ENCODE measurements at regions not wholly inside any gene's neighbourhood (a gene's known extent, or its start where the extent isn't known, plus 50 kb on each side); places are given as distances from the start of the nearest gene placed in this dataset.
"Not testable (repeated sequence)": the region's sequence is repeated elsewhere in the genome, so short reads cannot be mapped to it uniquely, and the experiment has no call there.

GRCh38 chr12:131632652-131633023 lies 78.3 kb upstream of the SFSWAP start:
- DNase-seq (ENCODE audit: low read depth) = not testable (repeated sequence)

GRCh38 chr12:131633610-131634009 lies 77.3 kb upstream of the SFSWAP start:
- not testable (repeated sequence) for DNase-seq (ENCODE audit: low read depth)

GRCh38 chr12:131634037-131634436 lies 76.9 kb upstream of the SFSWAP start:
- no peak for DNase-seq (ENCODE audit: low read depth)

- DNase-seq (ENCODE audit: low read depth) = not testable (repeated sequence)
These were observed 75.9 kb upstream of the SFSWAP start for GRCh38 chr12:131635012-131635411.

DNA sequence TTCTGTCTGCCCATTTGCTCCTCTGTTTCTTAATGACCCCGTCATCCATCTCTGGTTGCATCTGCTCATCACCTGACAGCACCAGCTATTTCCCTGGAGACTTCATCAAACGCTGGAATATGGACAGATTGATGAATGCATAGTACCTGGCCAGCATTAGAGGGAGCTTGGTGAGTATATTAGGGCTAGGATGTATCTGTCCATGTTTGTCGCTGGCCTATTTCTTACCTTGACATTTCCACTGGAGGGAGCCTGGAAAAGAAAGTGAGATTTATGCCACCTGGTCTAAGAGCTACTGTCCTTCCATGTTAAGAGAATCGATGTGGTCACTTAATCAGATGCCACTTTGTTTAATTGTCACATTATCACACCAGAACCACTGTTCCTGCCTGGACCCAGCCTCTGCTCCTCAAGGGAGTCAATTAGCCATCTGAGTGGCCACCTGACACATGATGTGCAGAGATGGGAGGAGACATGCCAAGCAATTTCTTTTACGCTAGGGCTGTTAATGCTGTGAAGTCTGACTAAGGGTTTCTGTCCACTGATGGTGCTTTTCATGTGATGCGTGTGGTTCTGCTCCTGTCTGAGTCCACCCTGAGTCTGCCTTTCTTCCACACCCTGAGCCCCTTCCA lies 75.3 kb upstream of the SFSWAP start:
- DNase-seq (ENCODE audit: low read depth) = no peak

DNA sequence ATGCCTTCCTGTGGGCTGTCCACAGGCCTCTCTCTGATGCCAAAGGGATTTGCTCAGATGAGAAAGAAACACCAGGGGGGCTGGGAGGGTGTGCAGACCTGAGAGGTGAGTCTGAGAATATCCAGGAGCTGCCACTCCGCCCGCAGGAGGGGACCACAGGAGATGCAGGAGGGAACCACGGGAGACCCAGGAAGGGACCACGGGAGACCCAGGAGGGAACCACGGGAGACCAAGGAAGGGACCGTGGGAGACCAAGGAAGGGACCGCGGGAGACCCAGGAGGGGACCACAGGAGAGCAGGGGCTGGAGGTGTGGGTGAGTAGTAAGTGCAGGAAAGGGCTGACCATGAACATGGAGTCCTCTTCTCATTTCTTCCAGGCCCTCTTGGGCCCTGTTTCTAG lies 74.6 kb upstream of the SFSWAP start:
- DNase-seq (ENCODE audit: low read depth) = no peak

GRCh38 chr12:131636940-131637750 lies 73.7 kb upstream of the SFSWAP start:
- no peak for DNase-seq (ENCODE audit: low read depth)

DNA sequence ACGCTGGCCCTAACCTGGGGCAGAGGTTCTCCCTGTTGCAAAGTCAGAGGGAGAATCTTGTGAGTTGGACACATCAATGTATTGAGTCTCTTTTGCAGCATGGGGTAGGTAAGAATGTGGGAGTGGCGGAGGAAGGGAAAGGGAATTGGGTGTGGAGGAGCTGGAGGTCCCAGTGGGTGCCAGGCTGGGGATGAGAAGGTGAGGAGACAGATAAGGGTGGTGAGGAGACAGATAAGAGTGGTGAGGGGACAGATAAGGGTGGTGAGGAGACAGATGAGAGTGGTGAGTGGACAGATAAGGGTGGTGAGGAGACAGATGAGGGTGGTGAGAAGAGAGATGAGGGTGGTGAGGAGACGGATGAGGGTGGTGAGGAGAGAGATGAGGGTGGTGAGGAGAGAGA lies 72.9 kb upstream of the SFSWAP start:
- no peak for DNase-seq (ENCODE audit: low read depth)

DNA sequence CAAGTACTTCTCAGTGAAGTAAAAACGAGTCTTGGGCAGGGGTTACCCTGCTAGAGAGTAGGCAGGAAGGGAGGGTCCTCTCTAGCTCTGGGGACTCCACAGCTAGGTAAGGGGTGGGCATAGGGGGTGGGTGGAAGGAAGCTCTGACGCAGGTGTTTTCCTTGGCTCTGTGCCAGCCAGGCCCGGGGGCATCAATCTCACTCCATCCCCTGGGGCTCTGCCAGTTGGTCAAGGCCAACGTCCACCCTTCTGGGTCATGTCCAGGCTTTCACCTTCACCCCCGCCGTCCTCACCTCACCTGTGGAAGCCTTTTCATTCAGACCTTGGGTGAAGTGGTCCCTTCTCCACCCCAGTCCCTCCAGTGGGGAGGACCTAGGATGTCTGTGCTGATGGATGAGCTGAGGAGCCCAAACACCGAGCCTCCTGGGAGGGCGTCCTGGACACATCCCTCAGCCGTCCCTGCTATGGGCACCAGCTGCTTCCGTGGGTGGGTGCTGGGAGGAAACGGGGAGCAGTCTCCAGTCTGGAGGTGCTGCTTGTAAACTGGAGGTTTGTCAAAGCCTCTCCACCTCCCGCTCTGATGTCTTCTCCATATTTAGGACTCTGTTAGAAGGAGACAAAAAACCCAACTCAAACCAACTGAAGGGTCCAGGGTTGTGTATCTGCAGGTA lies 71.5 kb upstream of the SFSWAP start:
- DNase-seq (ENCODE audit: low read depth) = no peak

- no peak for DNase-seq (ENCODE audit: low read depth)
These were observed 70.4 kb upstream of the SFSWAP start for GRCh38 chr12:131640525-131640924.

GRCh38 chr12:131641315-131641714 lies 69.6 kb upstream of the SFSWAP start:
- no peak for DNase-seq (ENCODE audit: low read depth)

DNA sequence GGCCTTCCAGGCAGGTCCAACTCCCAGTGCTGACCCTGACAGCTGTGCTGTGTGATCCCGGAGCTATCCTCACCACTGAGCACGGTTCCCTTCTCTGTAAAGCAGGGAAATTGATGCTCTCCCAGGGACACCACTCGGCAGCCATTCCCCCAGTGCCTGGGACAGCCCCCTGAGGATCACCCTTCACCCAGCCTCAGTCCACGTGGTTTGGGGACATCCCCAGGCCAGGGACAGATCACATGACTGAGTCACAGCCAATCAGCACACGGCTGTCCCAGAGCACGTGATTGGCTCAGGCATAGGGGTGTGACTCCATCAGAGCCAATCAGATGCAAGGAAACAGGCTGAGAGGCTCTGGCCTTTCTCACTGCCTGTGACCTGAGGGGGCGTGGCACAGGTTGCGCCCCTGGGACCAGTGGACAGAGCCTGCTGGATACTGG lies 68.8 kb upstream of the SFSWAP start:
- DNase-seq (ENCODE audit: low read depth) = no peak

DNA sequence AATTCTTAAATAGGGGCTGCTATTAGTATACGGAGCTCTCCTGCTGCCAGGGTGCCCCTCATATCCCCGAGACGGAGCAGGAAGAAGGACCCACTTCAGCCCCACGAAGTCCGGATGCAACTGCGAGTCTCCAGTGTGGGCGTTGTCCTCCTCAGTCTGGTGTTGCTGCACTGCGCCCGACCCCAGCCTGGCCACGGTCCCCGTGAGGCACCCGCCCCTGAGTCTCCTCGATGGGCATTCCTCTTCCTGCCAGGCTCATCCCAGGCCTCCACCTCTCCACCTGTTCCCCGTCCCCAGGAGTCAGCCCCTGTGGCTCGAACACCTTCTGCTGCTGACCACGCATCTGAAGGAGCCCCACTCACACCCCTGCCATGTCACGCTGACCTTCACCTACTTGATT lies 68.1 kb upstream of the SFSWAP start:
- no peak for DNase-seq (ENCODE audit: low read depth)

DNA sequence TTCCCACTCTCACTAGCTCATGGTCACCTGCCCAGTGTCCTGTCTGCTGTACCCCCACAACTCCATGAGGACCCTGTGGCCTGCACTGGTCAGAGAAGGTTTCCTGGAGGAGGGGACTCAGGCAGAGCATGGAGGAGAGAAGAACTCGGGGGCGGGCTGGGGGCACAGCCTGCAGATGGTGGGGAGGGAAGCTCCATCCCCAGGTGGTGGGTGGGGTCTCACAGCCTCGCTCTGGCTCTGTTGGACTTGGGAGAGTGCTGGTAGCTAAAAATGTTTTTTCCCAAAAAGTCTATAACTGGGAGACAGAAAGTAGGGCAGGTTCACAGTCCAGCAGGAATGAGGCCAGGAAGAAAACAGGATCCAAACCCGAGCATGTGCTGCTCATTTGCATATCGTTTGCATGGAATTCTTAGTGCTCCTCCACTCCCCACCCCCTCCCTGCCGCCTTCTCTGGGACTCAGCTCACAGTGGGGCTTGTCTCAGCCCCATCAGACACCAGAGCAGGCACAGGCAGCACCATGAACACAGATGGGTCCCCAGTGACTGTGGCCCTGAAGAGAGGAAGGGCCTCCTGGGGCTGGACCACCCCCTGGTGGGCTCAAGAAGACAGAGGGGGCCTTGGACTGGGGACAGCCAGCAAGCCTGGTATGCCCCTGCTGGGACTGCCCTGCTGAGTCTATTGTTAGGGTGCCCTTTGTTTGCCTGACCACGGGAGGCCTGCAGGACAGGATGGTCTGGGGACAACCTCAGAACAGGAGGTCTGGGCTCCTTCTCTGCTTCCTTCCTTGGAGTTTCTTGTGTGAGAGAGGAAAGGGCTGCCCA lies 67.0 kb upstream of the SFSWAP start:
- no peak for DNase-seq (ENCODE audit: low read depth)

DNA sequence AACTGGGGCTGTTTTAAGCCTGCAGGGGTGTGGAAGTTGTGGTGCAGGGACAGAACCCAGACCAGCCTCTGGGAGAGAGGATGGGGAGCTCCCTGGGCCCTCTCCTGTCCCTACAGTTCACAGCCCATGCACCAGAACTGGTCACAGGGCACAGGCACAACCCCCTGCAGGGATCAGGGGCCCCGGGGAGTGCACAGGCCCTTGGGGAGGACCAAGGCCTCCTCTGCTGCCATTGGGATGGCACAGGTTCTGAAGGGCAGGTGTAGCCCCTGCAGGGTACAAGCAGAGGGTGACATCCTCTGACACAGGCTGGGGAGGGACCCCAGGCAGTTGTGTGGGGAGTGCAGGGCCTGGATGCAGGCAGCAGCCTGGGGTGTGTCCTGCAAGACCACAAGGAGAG lies 66.4 kb upstream of the SFSWAP start:
- DNase-seq (ENCODE audit: low read depth) = no peak

DNA sequence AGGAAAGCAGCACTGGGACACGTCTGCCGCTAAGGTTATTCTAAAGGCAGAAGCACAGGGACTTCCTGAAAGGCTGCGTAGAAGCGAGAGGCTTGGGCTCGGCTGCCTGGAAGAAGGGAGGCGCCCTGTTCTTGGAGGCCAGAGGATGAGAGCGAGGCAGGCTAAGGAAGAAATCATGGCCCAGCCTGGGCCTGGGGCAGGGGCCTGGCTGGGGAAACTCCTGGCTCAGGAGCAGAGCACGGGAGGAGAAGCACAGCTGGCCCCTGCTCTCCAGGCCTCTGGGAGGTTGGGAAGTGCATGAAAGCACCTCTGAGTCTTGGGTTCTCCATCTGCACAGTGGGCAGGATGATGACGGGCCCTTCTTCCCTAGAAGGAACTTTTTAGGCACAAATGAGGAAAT lies 66.0 kb upstream of the SFSWAP start:
- DNase-seq (ENCODE audit: low read depth) = not testable (repeated sequence)

GRCh38 chr12:131645557-131645956 lies 65.3 kb upstream of the SFSWAP start:
- not testable (repeated sequence) for DNase-seq (ENCODE audit: low read depth)

- not testable (repeated sequence) for DNase-seq (ENCODE audit: low read depth)
These were observed 64.4 kb upstream of the SFSWAP start for GRCh38 chr12:131646444-131646843.

DNA sequence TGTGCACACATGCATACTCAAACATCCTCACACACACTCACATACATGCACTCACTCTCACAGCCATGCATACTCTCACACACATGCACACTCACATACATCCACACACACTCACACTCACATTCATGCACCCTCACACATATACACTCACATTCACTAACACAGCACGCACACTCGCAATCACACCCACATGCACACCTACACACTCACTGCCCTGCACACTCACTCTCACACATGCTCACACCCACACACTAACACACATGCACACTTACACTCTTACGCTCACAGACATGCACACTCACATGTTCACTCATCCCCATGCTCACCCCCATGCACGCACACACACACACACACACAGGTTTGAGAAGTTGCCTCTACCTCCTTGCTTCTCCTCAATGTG lies 63.2 kb upstream of the SFSWAP start:
- no peak for DNase-seq (ENCODE audit: low read depth)

DNA sequence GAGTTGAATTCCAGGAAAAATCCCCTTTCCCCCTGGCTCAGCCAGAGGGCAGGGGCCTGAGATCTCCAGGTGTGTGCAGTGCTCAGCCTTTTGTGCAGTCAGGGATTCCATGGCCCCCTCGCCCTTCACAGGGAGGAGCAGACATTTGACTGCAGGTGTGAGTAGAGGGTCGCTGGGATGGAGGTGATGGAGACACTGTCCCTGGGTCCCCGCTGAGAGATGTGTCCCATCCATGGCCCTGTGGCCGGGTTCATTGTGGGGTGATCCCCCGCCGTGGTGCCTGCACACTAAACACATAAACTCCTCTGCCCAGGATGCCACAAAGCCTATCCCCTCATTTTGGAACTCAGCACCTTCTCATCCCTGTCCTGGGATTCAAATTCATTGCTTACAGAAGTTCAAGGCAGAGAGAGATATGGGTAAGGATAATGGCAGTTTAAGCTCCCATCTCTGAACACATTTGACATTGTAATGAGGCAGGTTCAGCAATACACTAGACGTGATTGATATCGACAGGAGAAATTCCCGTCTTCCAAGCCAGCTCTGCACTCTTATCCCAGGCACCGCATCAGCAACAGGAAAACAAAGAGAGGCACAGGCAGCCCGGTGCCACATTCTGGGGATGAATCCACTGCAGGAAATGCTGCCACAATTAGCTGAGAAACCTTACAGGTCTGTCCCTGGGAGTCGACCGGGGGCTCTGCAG lies 55.3 kb upstream of the SFSWAP start:
- not testable (repeated sequence) for DNase-seq (ENCODE audit: low read depth)

- not testable (repeated sequence) for DNase-seq (ENCODE audit: low read depth)
These were observed 54.1 kb upstream of the SFSWAP start for GRCh38 chr12:131656796-131657195.

- not testable (repeated sequence) for DNase-seq (ENCODE audit: low read depth)
These were observed 52.3 kb upstream of the SFSWAP start for GRCh38 chr12:131658605-131659004.
